ENCODE measurements at regions not wholly inside any gene's neighbourhood (a gene's known extent, or its start where the extent isn't known, plus 50 kb on each side); places are given as distances from the start of the nearest gene placed in this dataset.

DNA sequence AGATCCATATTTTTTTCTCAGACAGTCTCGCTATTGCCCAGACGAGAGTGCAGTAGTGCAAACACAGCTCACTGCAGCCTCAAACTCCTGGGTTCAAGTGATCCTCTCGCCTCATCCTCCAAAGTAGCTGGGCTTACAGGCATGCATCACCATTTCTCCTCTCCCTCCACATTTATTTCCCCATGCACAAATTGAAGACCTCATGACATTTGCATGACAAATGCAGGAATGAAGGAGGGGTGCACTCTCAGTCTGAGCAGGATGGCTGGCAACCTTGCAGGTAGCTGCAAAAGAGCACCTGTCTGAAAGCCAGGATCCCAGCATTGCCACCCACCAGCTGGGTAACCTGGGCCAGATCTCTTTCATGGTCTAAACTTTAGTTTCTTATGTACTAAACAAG is 111.2 kb downstream of the SH3TC2 start:
- DNase-seq: no peak

GRCh38 chr5:148952097-148952867 is 110.6 kb downstream of the SH3TC2 start:
- no peak for DNase-seq

DNA sequence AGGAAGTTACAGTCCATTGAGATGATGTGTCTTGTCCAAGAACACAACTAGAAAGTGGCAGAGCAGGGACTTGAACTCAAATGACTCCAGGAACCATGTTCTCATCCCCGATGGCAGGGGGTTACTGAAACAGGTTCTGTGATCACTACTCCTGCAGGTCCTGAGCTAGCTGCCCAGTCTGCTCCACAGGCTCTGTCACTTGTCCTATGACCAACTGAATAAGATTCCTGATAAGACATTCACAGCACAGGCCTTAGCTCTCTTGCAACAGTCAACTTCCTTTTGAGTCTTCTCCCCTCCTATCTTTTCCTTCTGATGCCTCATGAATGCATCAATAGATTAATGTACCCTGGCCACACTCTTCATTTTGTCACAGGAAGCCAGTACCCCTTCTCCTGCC is 109.2 kb downstream of the SH3TC2 start:
- no peak for DNase-seq

Data from fibroblast of skin of abdomen (primary cell).